ENCODE measurements at regions not wholly inside any gene's neighbourhood (a gene's known extent, or its start where the extent isn't known, plus 50 kb on each side); places are given as distances from the start of the nearest gene placed in this dataset.

- H3K4me3 ChIP-seq (replicated peaks; ENCODE audit: low read depth, low read length) = no peak overlapping the region
- no peak for DNase-seq (ENCODE audit: extremely low read depth, low read depth)
- TF ChIP-seq CTCF (IDR thresholded peaks at IDR 0.05; ENCODE audit: low read depth, low read length, missing control alignments) = no peak
Observed at GRCh38 chr3:26438981-26439884, 183.3 kb upstream of the LRRC3B start.

GRCh38 chr3:26449996-26450395 lies 172.6 kb upstream of the LRRC3B start:
- no peak overlapping the region for H3K4me3 ChIP-seq (replicated peaks; ENCODE audit: low read depth, low read length)
- no peak for DNase-seq (ENCODE audit: extremely low read depth, low read depth)
- TF ChIP-seq CTCF (IDR thresholded peaks at IDR 0.05; ENCODE audit: low read depth, low read length, missing control alignments) = no peak

- TF ChIP-seq CTCF (IDR thresholded peaks at IDR 0.05; ENCODE audit: low read depth, low read length, missing control alignments) = no peak
- no peak overlapping the region for H3K4me3 ChIP-seq (replicated peaks; ENCODE audit: low read depth, low read length)
- no peak for DNase-seq (ENCODE audit: extremely low read depth, low read depth)
Observed at GRCh38 chr3:26452363-26452762, 170.2 kb upstream of the LRRC3B start.

GRCh38 chr3:26460985-26461384 lies 161.6 kb upstream of the LRRC3B start:
- no peak overlapping the region for H3K4me3 ChIP-seq (replicated peaks; ENCODE audit: low read depth, low read length)
- TF ChIP-seq CTCF (IDR thresholded peaks at IDR 0.05; ENCODE audit: low read depth, low read length, missing control alignments) = no peak
- no peak for DNase-seq (ENCODE audit: extremely low read depth, low read depth)

- TF ChIP-seq CTCF (IDR thresholded peaks at IDR 0.05; ENCODE audit: low read depth, low read length, missing control alignments) = no peak
- no peak for DNase-seq (ENCODE audit: extremely low read depth, low read depth)
- H3K4me3 ChIP-seq (replicated peaks; ENCODE audit: low read depth, low read length) = no peak overlapping the region
Observed at GRCh38 chr3:26472345-26472744, 150.2 kb upstream of the LRRC3B start.

GRCh38 chr3:26474706-26475105 lies 147.9 kb upstream of the LRRC3B start:
- no peak for TF ChIP-seq CTCF (IDR thresholded peaks at IDR 0.05; ENCODE audit: low read depth, low read length, missing control alignments)
- H3K4me3 ChIP-seq (replicated peaks; ENCODE audit: low read depth, low read length) = no peak overlapping the region
- no peak for DNase-seq (ENCODE audit: extremely low read depth, low read depth)
